Right atrium auricular region (tissue), 2 donors: ENCODE measurements at regions not wholly inside any gene's neighbourhood (a gene's known extent, or its start where the extent isn't known, plus 50 kb on each side); places are given as distances from the start of the nearest gene placed in this dataset.

ENCODE experiments used
- DNase-seq: peaks from one replicate; pipeline ENCODE4 v3.0.0-alpha.2; 2019; ENCODE audit warnings: low spot score
- H3K27ac ChIP-seq, 2 donors: fragments of 200-600 bp; sonication (generic); 1 replicate in 1 of 2; 2 replicates in 1 of 2; pipeline ENCODE4 v1.5.1; 2016 to 2019
- H3K27me3 ChIP-seq, 2 donors: fragments of 200-600 bp; sonication (generic); one replicate each; pipeline versions ENCODE4 v1.5.1 to v1.6.0; 2017 to 2019
- H3K36me3 ChIP-seq: fragments of 200-600 bp; sonication (generic); one replicate; pipeline ENCODE4 v1.5.1; 2016
- H3K4me1 ChIP-seq, 2 donors: fragments of 200-600 bp; sonication (generic); one replicate each; pipeline versions ENCODE4 v1.5.1 to v1.6.0; 2017 to 2019
- H3K4me3 ChIP-seq, 2 donors: fragments of 200-600 bp; sonication (generic); 1 replicate in 1 of 2; 2 replicates in 1 of 2; pipeline ENCODE4 v1.5.1; 2017 to 2019; ENCODE audit warnings: mild to moderate bottlenecking in 1 of 2, moderate library complexity in 1 of 2
- H3K9me3 ChIP-seq, 2 donors: fragments of 200-600 bp; sonication (generic); one replicate each; pipeline ENCODE4 v1.5.1; 2019
- TF ChIP-seq, protein P1 (sequence below), 2 donors: fragments of 200-600 bp; sonication (generic); IDR thresholded peaks; one replicate each; pipeline ENCODE4 v1.5.1; 2019; ENCODE audit warnings: antibody characterized with exemption in 2 of 2

- H3K4me3 ChIP-seq: no peak overlapping the region
- H3K27ac ChIP-seq: no peak overlapping the region
- H3K27me3 ChIP-seq: no peaks in the 10 kb centered on the region
- no peaks in the 10 kb centered on the region for H3K9me3 ChIP-seq
- TF ChIP-seq, protein P1, sequence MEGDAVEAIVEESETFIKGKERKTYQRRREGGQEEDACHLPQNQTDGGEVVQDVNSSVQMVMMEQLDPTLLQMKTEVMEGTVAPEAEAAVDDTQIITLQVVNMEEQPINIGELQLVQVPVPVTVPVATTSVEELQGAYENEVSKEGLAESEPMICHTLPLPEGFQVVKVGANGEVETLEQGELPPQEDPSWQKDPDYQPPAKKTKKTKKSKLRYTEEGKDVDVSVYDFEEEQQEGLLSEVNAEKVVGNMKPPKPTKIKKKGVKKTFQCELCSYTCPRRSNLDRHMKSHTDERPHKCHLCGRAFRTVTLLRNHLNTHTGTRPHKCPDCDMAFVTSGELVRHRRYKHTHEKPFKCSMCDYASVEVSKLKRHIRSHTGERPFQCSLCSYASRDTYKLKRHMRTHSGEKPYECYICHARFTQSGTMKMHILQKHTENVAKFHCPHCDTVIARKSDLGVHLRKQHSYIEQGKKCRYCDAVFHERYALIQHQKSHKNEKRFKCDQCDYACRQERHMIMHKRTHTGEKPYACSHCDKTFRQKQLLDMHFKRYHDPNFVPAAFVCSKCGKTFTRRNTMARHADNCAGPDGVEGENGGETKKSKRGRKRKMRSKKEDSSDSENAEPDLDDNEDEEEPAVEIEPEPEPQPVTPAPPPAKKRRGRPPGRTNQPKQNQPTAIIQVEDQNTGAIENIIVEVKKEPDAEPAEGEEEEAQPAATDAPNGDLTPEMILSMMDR (IDR thresholded peaks at IDR 0.05): no peak
- H3K36me3 ChIP-seq: no peaks in the 10 kb centered on the region
- H3K4me1 ChIP-seq: no peaks in the 10 kb centered on the region
- DNase-seq: no peak
Measured at GRCh38 chr5:63524281-63524680, 438.0 kb downstream of the HTR1A start.

- no peaks in the 10 kb centered on the region for H3K36me3 ChIP-seq
- no peaks in the 10 kb centered on the region for H3K9me3 ChIP-seq
- H3K27ac ChIP-seq: no peak overlapping the region
- no peaks in the 10 kb centered on the region for H3K27me3 ChIP-seq
- H3K4me3 ChIP-seq: no peak overlapping the region
- TF ChIP-seq, protein P1 (IDR thresholded peaks at IDR 0.05): no peak
- DNase-seq: no peak
- H3K4me1 ChIP-seq: no peaks in the 10 kb centered on the region
Measured at GRCh38 chr5:63516006-63516405, 446.2 kb downstream of the HTR1A start.

DNA sequence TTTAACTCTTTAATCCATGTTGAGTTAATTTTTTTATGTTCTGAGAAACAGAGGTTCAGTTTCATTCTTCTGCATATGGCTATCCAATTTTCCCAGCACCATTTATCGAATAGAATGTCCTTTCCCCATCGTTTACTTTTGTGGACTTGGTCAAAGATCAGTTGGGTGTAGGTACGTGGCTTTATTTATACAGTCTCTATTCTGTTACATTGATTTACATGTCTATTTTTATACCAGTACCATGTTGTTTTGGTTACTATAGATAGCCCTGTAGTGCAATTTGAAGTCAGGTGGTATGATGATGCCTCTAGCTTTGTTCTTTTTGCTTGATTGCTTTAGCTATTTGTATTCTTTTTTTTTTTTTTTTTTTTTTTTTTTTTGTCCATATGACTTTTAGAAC, 462.0 kb downstream of the HTR1A start:
- no peak for DNase-seq
- TF ChIP-seq, protein P1 (IDR thresholded peaks at IDR 0.05): no peak
- Histone ChIP-seq H3K9me3 (peaks cover 0 to 3% of the 10 kb centered on the region in 2 donors), H3K4me1 (no peaks in the 10 kb centered on the region), H3K27ac (no peak overlapping the region), H3K36me3 (no peaks in the 10 kb centered on the region), H3K4me3 (no peak overlapping the region), H3K27me3 (no peaks in the 10 kb centered on the region)

DNA sequence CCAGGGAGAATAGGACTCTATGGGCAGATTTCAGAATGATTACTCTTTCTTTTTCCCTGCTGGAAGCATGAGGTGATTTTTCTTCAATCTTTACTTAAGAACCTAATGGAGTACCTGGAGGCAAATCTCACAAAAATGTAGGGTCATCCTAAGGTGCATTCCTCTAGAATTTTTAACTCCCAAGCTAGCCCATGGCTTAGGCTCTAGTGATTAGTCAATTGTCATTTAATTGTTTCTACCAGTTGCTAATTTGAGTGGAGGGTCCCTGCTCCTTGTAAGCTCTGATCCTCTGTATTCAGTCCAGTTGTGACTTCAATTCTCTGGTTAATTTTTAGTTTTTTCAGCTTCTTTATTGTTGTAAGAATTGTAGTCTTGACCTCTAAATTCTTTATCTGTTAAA, 467.0 kb downstream of the HTR1A start:
- DNase-seq: no peak
- no peak overlapping the region for H3K27ac ChIP-seq
- H3K9me3 ChIP-seq: no peaks in the 10 kb centered on the region
- no peak overlapping the region for H3K4me3 ChIP-seq
- H3K27me3 ChIP-seq: no peaks in the 10 kb centered on the region
- no peaks in the 10 kb centered on the region for H3K36me3 ChIP-seq
- no peaks in the 10 kb centered on the region for H3K4me1 ChIP-seq
- TF ChIP-seq, protein P1 (IDR thresholded peaks at IDR 0.05): no peak

DNA sequence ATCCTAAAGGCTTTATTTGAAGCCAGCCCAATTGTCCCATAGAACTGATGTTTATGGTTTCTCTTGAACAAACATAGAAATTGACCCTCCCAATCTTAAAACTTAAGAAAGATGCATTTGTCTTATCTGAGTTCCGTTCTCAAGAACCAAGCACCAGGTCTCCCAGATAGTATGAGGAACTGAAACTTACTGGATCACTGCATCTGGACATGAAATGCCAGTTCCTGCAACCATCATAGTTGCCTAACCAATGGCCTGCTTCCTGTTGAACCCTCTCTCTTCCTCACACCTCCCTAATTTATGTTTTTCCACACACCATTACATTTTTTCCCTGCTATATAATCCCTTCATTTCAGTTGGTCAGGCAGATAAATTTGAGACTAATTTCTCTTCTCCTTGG, 478.9 kb downstream of the HTR1A start:
- Histone ChIP-seq H3K27me3 (no peaks in the 10 kb centered on the region), H3K4me3 (no peak overlapping the region), H3K9me3 (peaks cover 0 to 16% of the 10 kb centered on the region in 2 donors), H3K4me1 (no peaks in the 10 kb centered on the region), H3K27ac (no peak overlapping the region), H3K36me3 (no peaks in the 10 kb centered on the region)
- TF ChIP-seq, protein P1 (IDR thresholded peaks at IDR 0.05): no peak
- DNase-seq: no peak

- H3K9me3 ChIP-seq: peaks cover 0 to 3% of the 10 kb centered on the region in 2 donors
- no peak for DNase-seq
- no peaks in the 10 kb centered on the region for H3K27me3 ChIP-seq
- TF ChIP-seq, protein P1 (IDR thresholded peaks at IDR 0.05): no peak
- no peaks in the 10 kb centered on the region for H3K36me3 ChIP-seq
- no peaks in the 10 kb centered on the region for H3K4me1 ChIP-seq
- no peak overlapping the region for H3K4me3 ChIP-seq
- H3K27ac ChIP-seq: no peak overlapping the region
Measured at GRCh38 chr5:63473335-63473967, 488.8 kb downstream of the HTR1A start.
